ENCODE measurements at regions not wholly inside any gene's neighbourhood (a gene's known extent, or its start where the extent isn't known, plus 50 kb on each side); places are given as distances from the start of the nearest gene placed in this dataset.
"Not testable (repeated sequence)": the region's sequence is repeated elsewhere in the genome, so short reads cannot be mapped to it uniquely, and the experiment has no call there.

DNA sequence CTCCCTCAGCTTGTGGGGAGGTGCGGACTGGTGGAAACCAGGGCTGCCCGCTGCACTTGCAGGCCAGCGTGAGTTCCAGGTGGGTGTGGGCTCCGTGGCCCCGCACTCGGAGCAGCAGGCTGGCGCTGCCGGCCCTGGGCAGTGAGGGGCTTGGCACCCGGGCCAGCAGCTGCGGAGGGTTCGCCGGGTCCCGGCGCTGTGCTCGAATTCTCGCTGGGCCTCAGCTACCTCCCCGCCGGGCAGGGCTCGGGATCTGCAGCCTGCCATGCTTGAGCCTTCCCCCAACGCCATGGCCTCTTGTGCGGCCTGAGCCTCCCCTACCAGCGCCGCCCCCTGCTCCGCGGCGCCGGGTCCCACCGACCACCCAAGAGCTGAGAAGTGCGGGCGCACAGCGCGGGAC is 71.6 kb upstream of the ADGRL1 start:
- DNase-seq (ENCODE audit: extremely low spot score): no peak
- POLR2A ChIA-PET: no interaction called here
- CTCF ChIA-PET: interaction anchor here (1.4 kb wide), 1 partner anchor 11 kb away, joined by 3 read pairs; no protein-coding TSS in a partner anchor
- no peak for TF ChIP-seq NFRKB (IDR thresholded peaks at IDR 0.05)
- TF ChIP-seq SUZ12 (IDR thresholded peaks at IDR 0.05): no peak
- no peak for TF ChIP-seq LEF1 (IDR thresholded peaks at IDR 0.05; ENCODE audit: borderline replicate concordance)
- no peak for TF ChIP-seq BHLHE40 (IDR thresholded peaks at IDR 0.05; ENCODE audit: borderline replicate concordance)
- TF ChIP-seq SP1 (IDR thresholded peaks at IDR 0.05): no peak
- TF ChIP-seq FOXA1 (IDR thresholded peaks at IDR 0.05): no peak
- no peak for TF ChIP-seq TARDBP (IDR thresholded peaks at IDR 0.05)
- TF ChIP-seq ZNF384 (IDR thresholded peaks at IDR 0.05): no peak
- TF ChIP-seq, protein P1, sequence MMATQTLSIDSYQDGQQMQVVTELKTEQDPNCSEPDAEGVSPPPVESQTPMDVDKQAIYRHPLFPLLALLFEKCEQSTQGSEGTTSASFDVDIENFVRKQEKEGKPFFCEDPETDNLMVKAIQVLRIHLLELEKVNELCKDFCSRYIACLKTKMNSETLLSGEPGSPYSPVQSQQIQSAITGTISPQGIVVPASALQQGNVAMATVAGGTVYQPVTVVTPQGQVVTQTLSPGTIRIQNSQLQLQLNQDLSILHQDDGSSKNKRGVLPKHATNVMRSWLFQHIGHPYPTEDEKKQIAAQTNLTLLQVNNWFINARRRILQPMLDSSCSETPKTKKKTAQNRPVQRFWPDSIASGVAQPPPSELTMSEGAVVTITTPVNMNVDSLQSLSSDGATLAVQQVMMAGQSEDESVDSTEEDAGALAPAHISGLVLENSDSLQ (IDR thresholded peaks at IDR 0.05): no peak
- no peak for TF ChIP-seq ELF4 (IDR thresholded peaks at IDR 0.05)
- TF ChIP-seq CTBP1 (IDR thresholded peaks at IDR 0.05; ENCODE audit: borderline replicate concordance): no peak
- no peak for TF ChIP-seq L3MBTL2 (conservative IDR thresholded peaks at IDR 0.05)
- TF ChIP-seq ARNT (IDR thresholded peaks at IDR 0.05): no peak

DNA sequence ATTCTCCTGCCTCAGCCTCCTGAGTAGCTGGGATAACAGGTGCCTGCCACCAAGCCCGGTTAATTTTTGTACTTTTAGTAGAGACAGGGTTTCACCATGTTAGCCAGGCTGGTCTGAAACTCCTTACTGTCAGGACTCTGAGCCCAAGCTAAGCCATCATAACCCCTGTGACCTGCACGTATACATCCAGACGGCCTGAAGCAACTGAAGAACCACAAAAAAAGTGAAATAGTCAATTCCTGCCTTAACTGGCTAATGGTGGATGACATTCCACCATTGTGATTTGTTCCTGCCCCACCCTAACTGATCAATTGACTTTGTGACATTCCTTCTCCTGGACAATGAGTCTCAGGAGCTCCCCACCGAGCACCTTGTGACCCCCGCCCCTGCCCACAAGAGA is 69.9 kb upstream of the ADGRL1 start:
- POLR2A ChIA-PET; DNase-seq (ENCODE audit: extremely low spot score): not testable (repeated sequence)
- CTCF ChIA-PET: interaction anchor here (0.6 kb wide), 1 partner anchor 214 kb away, joined by 4 read pairs; no protein-coding TSS in a partner anchor

DNA sequence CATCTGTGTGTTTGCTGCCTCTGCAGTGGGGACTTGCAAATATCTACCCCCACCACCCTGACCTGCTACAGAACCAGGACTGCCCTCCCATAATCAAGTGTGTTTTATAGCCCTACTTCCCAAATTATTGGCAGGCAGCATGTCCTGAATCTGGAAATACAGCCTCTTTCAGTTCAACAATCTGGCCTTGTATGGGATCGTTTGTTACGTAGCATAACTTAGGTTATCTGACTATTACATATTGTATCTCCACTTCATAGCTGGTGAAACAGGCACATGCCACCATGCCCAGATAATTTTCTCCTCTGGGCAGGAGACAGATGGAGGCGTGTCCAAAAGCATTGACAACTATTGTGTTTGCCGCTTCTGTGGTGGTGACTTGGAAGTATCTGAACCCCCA is 66.7 kb upstream of the ADGRL1 start:
- ChIA-PET POLR2A (interaction anchor here (0.6 kb wide), 1 partner anchor 31 kb away, joined by 3 read pairs; no protein-coding TSS in a partner anchor), CTCF (interaction anchor here (0.6 kb wide), 1 partner anchor 56 kb away, joined by 4 read pairs; no protein-coding TSS in a partner anchor)
- no peak for DNase-seq (ENCODE audit: extremely low spot score)
- no peak for TF ChIP-seq HDGF (IDR thresholded peaks at IDR 0.05; ENCODE audit: borderline replicate concordance)
- no peak for TF ChIP-seq BHLHE40 (IDR thresholded peaks at IDR 0.05; ENCODE audit: borderline replicate concordance)
- TF ChIP-seq L3MBTL2 (conservative IDR thresholded peaks at IDR 0.05): no peak
- TF ChIP-seq FOXM1 (IDR thresholded peaks at IDR 0.05; ENCODE audit: borderline replicate concordance): no peak
- TF ChIP-seq ELF4 (IDR thresholded peaks at IDR 0.05): no peak
- no peak for TF ChIP-seq LEF1 (IDR thresholded peaks at IDR 0.05; ENCODE audit: borderline replicate concordance)
- no peak for TF ChIP-seq NFRKB (IDR thresholded peaks at IDR 0.05)
- TF ChIP-seq TARDBP (IDR thresholded peaks at IDR 0.05): no peak
- TF ChIP-seq FOXK2 (IDR thresholded peaks at IDR 0.05): no peak
- TF ChIP-seq ZNF384 (IDR thresholded peaks at IDR 0.05): no peak
- no peak for TF ChIP-seq ARNT (IDR thresholded peaks at IDR 0.05)

DNA sequence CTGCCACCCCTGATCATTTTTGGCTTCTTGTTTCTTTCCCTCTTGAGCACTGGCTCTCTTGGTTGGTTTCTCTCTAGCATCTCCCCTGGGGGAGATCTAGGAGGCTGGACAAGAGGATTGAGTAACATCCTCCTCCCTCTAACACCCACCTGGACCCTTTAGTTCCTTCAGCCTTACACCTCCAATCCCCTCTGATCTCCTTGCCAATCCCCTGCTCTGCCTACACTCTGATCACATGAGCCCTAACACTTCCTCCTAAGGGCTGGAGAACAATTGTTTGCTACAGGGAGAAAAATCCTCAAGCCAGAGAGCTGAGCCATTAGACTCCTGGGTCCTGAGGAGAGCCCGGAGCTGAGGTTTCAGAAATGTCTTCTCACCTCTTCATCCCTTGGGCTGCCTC is 65.9 kb upstream of the ADGRL1 start:
- ChIA-PET POLR2A (no interaction called here), CTCF (no interaction called here)
- no peak for DNase-seq (ENCODE audit: extremely low spot score)
- no peak for TF ChIP-seq FOXA1 (IDR thresholded peaks at IDR 0.05)
- TF ChIP-seq FOXK2 (IDR thresholded peaks at IDR 0.05): no peak
- TF ChIP-seq ARNT (IDR thresholded peaks at IDR 0.05): no peak
- no peak for TF ChIP-seq ZNF384 (IDR thresholded peaks at IDR 0.05)
- no peak for TF ChIP-seq LEF1 (IDR thresholded peaks at IDR 0.05; ENCODE audit: borderline replicate concordance)
- TF ChIP-seq ELF4 (IDR thresholded peaks at IDR 0.05): no peak
- TF ChIP-seq SUZ12 (IDR thresholded peaks at IDR 0.05): no peak
- no peak for TF ChIP-seq NFRKB (IDR thresholded peaks at IDR 0.05)
- no peak for TF ChIP-seq TARDBP (IDR thresholded peaks at IDR 0.05)
- no peak for TF ChIP-seq BHLHE40 (IDR thresholded peaks at IDR 0.05; ENCODE audit: borderline replicate concordance)
- TF ChIP-seq HDGF (IDR thresholded peaks at IDR 0.05; ENCODE audit: borderline replicate concordance): no peak
- no peak for TF ChIP-seq L3MBTL2 (conservative IDR thresholded peaks at IDR 0.05)
- no peak for TF ChIP-seq FOXM1 (IDR thresholded peaks at IDR 0.05; ENCODE audit: borderline replicate concordance)
- TF ChIP-seq SP1 (IDR thresholded peaks at IDR 0.05): no peak
- TF ChIP-seq, protein P1 (IDR thresholded peaks at IDR 0.05): no peak

DNA sequence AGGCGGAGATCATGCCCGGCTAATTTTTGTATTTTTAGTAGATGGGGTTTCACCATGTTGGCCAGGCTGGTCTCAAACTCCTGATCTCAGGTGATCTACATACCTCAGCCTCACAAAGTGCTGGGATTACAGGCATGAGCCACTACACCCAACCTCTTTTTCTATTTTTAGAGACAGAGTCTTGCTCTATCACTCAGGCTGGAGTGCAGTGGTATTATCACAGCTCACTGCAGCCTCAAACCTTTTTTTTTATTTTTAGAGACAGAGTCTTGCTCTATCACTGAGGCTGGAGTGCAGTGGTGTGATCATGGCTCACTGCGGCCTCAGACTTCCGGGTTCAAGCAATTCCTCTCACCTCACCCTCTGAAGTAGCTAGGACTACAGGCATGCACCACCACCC is 64.6 kb upstream of the ADGRL1 start:
- POLR2A ChIA-PET; CTCF ChIA-PET; DNase-seq (ENCODE audit: extremely low spot score): not testable (repeated sequence)

DNA sequence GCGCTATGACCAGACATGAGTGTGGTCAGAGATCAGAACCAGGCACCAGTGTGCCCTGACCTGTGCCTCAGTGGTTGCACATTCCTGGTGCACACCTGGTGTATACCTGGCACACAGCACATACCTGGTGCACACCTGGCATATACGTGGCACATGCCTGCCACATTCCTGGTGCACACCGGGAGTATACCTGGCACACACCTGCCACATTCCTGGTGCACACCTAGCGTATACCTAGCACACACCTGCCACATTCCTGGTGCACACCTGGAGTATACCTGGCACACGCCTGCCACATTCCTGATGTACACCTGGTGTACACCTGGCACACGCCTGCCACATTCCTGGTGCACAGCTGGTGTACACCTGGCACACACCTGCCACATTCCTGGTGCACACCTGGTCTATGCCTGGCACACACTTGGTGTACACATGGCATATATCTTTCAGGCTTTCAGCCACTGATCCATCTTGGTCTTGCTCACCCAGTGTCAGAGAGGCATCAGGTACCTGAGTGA is 61.3 kb upstream of the ADGRL1 start:
- CTCF ChIA-PET: no interaction called here
- TF ChIP-seq FOXK2 (IDR thresholded peaks at IDR 0.05) (no peak), HDGF (IDR thresholded peaks at IDR 0.05; ENCODE audit: borderline replicate concordance) (no peak)

DNA sequence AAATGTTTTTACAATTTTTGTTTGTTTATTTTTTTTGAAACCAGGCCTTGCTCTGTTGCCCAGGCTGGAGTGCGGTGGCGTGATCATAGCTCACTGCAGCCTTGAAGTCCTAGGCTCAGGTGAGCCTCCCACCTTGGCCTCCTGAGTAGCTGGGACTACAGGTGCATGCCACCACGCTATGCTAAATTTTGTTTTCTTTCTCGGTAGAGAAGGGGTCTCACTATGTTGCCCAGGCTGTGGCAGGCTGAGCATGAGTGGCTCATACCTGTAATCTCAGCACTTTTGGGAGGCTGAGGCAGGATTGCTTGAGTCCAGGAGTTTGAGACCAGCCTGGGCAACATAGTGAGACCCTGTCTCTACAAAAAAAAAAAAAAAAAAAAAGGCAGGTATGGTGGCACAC is 60.2 kb upstream of the ADGRL1 start:
- POLR2A ChIA-PET; DNase-seq (ENCODE audit: extremely low spot score); CTCF ChIA-PET: not testable (repeated sequence)

More for the DNA sequence above, 61.3 kb upstream of the ADGRL1 start:
- POLR2A ChIA-PET: no interaction called here
- DNase-seq (ENCODE audit: extremely low spot score): no peak

DNA sequence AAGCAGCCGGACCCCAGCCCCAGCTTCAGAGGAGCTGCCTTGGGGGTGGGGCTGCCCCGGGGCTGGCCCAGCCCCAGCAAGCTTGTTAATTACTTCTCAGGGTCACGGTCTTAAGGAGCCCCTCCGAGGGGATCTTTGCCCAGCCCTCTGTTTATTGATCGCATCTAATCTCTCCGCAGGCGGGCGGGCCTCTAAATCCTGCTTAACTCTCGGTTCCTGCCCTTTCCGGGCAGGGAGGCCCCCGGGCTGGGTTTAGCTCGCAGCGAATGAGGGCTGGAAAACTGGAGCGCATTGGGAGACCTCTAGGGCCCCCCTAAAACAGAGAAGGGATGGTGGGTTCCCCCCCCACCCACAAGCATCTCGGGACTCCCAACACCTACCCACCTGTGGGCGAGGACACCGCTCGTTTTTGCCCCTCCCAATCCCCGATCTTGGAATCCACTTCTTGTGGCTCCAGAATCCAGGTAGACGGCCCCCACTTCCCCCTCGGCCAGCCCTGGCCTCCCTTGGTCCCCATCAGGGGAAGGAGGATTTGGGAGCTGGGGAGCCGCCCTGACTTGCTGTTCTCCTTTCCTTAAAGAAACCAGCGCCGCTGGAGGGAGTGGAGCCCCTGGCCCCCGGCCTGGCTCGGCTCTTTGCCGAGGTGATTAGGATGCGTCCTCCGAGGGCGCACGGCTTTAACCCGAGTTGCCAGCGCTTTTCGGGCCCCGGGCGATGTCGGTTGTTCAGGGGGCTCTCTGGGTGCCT is 59.5 kb upstream of the ADGRL1 start:
- no peak for DNase-seq (ENCODE audit: extremely low spot score)
- POLR2A ChIA-PET: interaction anchor here (1.1 kb wide), 1 partner anchor 16 kb away, joined by 3 read pairs; no protein-coding TSS in a partner anchor
- CTCF ChIA-PET: no interaction called here
- TF ChIP-seq NFRKB (IDR thresholded peaks at IDR 0.05): no peak
- TF ChIP-seq, protein P1 (IDR thresholded peaks at IDR 0.05): no peak

DNA sequence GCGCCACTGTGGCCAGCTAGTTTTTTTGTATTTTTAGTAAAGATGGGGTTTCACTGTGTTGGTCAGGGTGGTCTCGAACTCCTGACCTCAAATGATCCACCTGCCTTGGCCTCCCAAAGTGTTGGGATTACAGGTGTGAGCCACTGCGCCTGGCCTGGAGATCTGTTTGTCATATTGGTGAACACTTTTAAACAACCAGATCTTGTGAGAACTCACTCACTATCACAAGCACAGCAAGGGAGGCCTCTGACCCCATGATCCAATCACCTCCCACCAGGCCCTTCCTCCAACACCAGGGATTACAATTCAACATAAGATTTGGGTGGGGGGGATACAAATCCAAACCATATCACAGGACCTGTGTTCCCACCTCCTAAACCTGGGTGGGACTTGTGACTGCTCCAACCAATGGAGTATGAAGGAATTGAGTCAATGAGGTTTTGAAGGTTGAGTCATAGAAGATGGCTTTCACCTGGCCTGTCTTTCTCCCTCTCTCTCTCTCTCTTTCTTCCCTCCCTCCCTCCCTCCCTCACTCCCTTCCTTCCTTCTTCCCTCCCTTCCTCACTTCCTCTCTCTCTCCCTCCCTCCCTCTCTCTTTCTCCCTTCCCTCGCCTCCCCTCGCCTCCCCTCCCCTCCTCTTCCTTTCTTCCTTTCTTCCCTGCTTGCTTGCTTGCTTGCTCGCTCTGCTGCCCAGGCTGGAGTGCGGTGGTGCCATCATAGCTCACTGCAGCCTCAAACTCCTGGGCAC is 50.1 kb upstream of the ADGRL1 start:
- DNase-seq (ENCODE audit: extremely low spot score); POLR2A ChIA-PET; CTCF ChIA-PET: not testable (repeated sequence)

Data from HEK293T (cell line).